ENCODE measurements at regions not wholly inside any gene's neighbourhood (a gene's known extent, or its start where the extent isn't known, plus 50 kb on each side); places are given as distances from the start of the nearest gene placed in this dataset.
"Not testable (repeated sequence)": the region's sequence is repeated elsewhere in the genome, so short reads cannot be mapped to it uniquely, and the experiment has no call there.

- H3K4me3 ChIP-seq (ENCODE audit: low read depth, poor library complexity, severe bottlenecking) = no peak overlapping the region
- WGBS, 2 donors = 30 to 31% methylated on average over 3 of the region's 3 CpGs
- intact Hi-C loops (cut with DNase I; ENCODE audit: low total_unique reads) = no loop called here
- DNase-seq (ENCODE audit: low spot score in 2 of 2) = no peak
- no peak for TF ChIP-seq POLR2A (IDR thresholded peaks at IDR 0.05)
- TF ChIP-seq, protein P1, sequence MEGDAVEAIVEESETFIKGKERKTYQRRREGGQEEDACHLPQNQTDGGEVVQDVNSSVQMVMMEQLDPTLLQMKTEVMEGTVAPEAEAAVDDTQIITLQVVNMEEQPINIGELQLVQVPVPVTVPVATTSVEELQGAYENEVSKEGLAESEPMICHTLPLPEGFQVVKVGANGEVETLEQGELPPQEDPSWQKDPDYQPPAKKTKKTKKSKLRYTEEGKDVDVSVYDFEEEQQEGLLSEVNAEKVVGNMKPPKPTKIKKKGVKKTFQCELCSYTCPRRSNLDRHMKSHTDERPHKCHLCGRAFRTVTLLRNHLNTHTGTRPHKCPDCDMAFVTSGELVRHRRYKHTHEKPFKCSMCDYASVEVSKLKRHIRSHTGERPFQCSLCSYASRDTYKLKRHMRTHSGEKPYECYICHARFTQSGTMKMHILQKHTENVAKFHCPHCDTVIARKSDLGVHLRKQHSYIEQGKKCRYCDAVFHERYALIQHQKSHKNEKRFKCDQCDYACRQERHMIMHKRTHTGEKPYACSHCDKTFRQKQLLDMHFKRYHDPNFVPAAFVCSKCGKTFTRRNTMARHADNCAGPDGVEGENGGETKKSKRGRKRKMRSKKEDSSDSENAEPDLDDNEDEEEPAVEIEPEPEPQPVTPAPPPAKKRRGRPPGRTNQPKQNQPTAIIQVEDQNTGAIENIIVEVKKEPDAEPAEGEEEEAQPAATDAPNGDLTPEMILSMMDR (IDR thresholded peaks at IDR 0.05) = no peak
Observed at GRCh38 chr6:78631976-78632375, 235.4 kb upstream of the IRAK1BP1 start.

- H3K4me3 ChIP-seq (ENCODE audit: low read depth, poor library complexity, severe bottlenecking) = no peak overlapping the region
- intact Hi-C loops (cut with DNase I; ENCODE audit: low total_unique reads) = no loop called here
- WGBS, 2 donors = 88 to 89% methylated on average over 7 of the region's 7 CpGs
- no peak for DNase-seq (ENCODE audit: low spot score in 2 of 2)
- no peak for TF ChIP-seq POLR2A (IDR thresholded peaks at IDR 0.05)
- TF ChIP-seq, protein P1 (IDR thresholded peaks at IDR 0.05) = no peak
Observed at GRCh38 chr6:78639111-78640110, 227.9 kb upstream of the IRAK1BP1 start.

DNA sequence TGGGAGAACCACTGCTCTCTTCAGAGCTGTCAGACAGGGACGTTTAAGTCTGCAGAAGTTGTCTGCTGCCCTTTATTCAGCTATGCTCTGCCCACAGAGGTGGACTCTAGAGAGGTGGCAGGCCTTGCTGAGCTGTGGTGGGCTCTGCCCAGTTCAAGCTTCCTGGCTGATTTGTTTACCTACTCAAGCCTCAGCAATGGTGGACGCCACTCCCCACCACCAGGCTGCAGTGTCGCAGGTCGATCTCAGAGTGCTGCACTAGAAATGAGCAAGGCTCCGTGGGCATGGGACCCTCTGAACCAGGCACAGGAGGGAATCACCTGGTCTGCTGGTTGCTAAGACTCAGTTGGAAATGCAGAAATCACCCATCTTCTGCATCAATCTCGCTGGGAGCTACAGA is 223.4 kb upstream of the IRAK1BP1 start:
- intact Hi-C loops (cut with DNase I; ENCODE audit: low total_unique reads); DNase-seq (ENCODE audit: low spot score in 2 of 2); H3K4me3 ChIP-seq (ENCODE audit: low read depth, poor library complexity, severe bottlenecking): not testable (repeated sequence)
- WGBS, 2 donors = 81 to 91% methylated on average over 5 of the region's 6 CpGs

- H3K4me3 ChIP-seq (ENCODE audit: low read depth, poor library complexity, severe bottlenecking); intact Hi-C loops (cut with DNase I; ENCODE audit: low total_unique reads); DNase-seq (ENCODE audit: low spot score in 2 of 2): not testable (repeated sequence)
- 86 to 88% methylated on average over 20 of the region's 20 CpGs for WGBS, 2 donors
Observed at GRCh38 chr6:78646542-78647415, 220.6 kb upstream of the IRAK1BP1 start.

DNA sequence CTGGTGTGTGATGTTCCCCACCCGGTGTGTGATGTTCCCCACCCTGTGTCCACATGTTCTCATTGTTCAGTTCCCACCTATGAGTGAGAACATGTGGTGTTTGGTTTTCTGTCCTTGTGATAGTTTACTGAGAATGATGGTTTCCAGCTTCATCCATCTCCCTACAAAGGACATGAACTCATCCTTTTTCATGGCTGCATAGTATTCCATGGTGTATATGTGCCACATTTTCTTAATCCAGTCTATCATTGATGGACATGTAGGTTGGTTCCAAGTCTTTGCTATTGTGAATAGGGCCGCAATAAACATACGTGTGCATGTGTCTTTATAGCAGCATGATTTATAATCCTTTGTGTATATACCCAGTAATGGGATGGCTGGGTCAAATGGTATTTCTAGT is 201.5 kb upstream of the IRAK1BP1 start:
- intact Hi-C loops (cut with DNase I; ENCODE audit: low total_unique reads); H3K4me3 ChIP-seq (ENCODE audit: low read depth, poor library complexity, severe bottlenecking); DNase-seq (ENCODE audit: low spot score in 2 of 2): not testable (repeated sequence)
- WGBS, 2 donors = 95 to 96% methylated on average over 2 to 3 of the region's 3 CpGs

DNA sequence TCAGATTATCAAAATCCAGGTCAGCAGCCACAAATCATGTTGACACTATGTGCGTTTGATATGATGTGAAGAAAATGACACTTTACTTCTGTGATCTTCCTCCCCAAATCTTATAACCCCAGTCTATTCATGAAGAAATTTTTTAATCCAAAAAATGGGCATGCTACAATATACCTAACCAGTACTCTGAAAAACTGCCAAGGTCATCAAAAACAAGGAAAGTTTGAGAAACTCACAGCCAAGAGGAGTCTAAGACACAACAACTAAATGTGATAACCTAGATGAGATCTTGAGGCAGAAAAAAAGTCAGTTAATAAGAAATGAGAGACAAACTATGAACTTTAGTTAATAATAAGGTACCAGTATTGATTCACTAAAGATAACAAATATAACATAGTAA is 200.6 kb upstream of the IRAK1BP1 start:
- H3K4me3 ChIP-seq (ENCODE audit: low read depth, poor library complexity, severe bottlenecking) = no peak overlapping the region
- DNase-seq (ENCODE audit: low spot score in 2 of 2) = no peak
- WGBS, 2 donors = 70 to 79% methylated on average over 1 of the region's 1 CpG
- TF ChIP-seq POLR2A (IDR thresholded peaks at IDR 0.05) = no peak
- TF ChIP-seq, protein P1 (IDR thresholded peaks at IDR 0.05) = no peak
- intact Hi-C loops (cut with DNase I; ENCODE audit: low total_unique reads) = no loop called here

- no peak for TF ChIP-seq POLR2A (IDR thresholded peaks at IDR 0.05)
- TF ChIP-seq, protein P1 (IDR thresholded peaks at IDR 0.05) = no peak
- H3K4me3 ChIP-seq (ENCODE audit: low read depth, poor library complexity, severe bottlenecking) = no peak overlapping the region
- intact Hi-C loops (cut with DNase I; ENCODE audit: low total_unique reads) = no loop called here
- DNase-seq (ENCODE audit: low spot score in 2 of 2) = no peak
- WGBS, 2 donors = 70 to 75% methylated on average over 2 of the region's 2 CpGs
Observed at GRCh38 chr6:78670156-78670555, 197.2 kb upstream of the IRAK1BP1 start.
